ENCODE measurements at regions not wholly inside any gene's neighbourhood (a gene's known extent, or its start where the extent isn't known, plus 50 kb on each side); places are given as distances from the start of the nearest gene placed in this dataset.
"Not testable (repeated sequence)": the region's sequence is repeated elsewhere in the genome, so short reads cannot be mapped to it uniquely, and the experiment has no call there.

GRCh38 chrX:40530509-40530908 lies 50.3 kb upstream of the ATP6AP2 start:
- no peak overlapping the region for H3K4me3 ChIP-seq
- no peaks in the 10 kb centered on the region for H3K36me3 ChIP-seq
- no peaks in the 10 kb centered on the region for H3K9me3 ChIP-seq
- H3K27me3 ChIP-seq = no peaks in the 10 kb centered on the region
- TF ChIP-seq EP300 (IDR thresholded peaks at IDR 0.05) (no peak), POLR2A (IDR thresholded peaks at IDR 0.05) (no peak), POLR2AphosphoS5 (IDR thresholded peaks at IDR 0.05) (no peak)
- TF ChIP-seq, protein P1, sequence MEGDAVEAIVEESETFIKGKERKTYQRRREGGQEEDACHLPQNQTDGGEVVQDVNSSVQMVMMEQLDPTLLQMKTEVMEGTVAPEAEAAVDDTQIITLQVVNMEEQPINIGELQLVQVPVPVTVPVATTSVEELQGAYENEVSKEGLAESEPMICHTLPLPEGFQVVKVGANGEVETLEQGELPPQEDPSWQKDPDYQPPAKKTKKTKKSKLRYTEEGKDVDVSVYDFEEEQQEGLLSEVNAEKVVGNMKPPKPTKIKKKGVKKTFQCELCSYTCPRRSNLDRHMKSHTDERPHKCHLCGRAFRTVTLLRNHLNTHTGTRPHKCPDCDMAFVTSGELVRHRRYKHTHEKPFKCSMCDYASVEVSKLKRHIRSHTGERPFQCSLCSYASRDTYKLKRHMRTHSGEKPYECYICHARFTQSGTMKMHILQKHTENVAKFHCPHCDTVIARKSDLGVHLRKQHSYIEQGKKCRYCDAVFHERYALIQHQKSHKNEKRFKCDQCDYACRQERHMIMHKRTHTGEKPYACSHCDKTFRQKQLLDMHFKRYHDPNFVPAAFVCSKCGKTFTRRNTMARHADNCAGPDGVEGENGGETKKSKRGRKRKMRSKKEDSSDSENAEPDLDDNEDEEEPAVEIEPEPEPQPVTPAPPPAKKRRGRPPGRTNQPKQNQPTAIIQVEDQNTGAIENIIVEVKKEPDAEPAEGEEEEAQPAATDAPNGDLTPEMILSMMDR (IDR thresholded peaks at IDR 0.05) = no peak
- WGBS = 75% methylated on average over 2 of the region's 2 CpGs
- H3K4me1 ChIP-seq = no peaks in the 10 kb centered on the region
- no peak overlapping the region for H3K27ac ChIP-seq
- DNase-seq (ENCODE audit: low spot score in 2 of 2) = no peak

DNA sequence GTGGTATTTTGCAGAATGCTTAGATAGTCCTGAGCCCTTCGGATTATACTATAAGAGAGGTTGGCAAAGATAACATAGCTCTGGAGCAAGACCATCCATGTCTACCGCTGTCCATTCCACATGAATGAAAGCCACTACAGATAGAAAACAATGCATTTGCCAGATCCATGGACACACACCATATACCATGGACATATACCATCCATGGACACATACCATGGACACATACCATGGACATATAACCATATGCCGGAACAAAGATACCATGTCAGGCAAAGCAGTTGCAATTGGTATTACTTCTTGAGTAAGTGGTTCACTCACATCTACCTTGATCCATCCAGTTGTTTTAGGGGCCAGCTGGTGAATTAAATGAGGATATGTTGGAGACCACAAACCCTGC lies 53.2 kb upstream of the ATP6AP2 start:
- no peak for DNase-seq (ENCODE audit: low spot score in 2 of 2)
- H3K27me3 ChIP-seq = no peaks in the 10 kb centered on the region
- no peak overlapping the region for H3K27ac ChIP-seq
- no peaks in the 10 kb centered on the region for H3K4me1 ChIP-seq
- no peaks in the 10 kb centered on the region for H3K36me3 ChIP-seq
- TF ChIP-seq POLR2AphosphoS5 (IDR thresholded peaks at IDR 0.05) = no peak
- TF ChIP-seq EP300 (IDR thresholded peaks at IDR 0.05) = no peak
- no peak for TF ChIP-seq POLR2A (IDR thresholded peaks at IDR 0.05)
- TF ChIP-seq, protein P1 (IDR thresholded peaks at IDR 0.05) = no peak
- WGBS = 100% methylated on average over 3 of the region's 3 CpGs
- no peaks in the 10 kb centered on the region for H3K9me3 ChIP-seq
- no peak overlapping the region for H3K4me3 ChIP-seq

- Histone ChIP-seq H3K4me3 (no peak overlapping the region), H3K36me3 (no peaks in the 10 kb centered on the region), H3K9me3 (no peaks in the 10 kb centered on the region), H3K27ac (no peak overlapping the region), H3K27me3 (no peaks in the 10 kb centered on the region), H3K4me1 (no peaks in the 10 kb centered on the region)
- TF ChIP-seq POLR2A (IDR thresholded peaks at IDR 0.05) (no peak), EP300 (IDR thresholded peaks at IDR 0.05) (no peak), POLR2AphosphoS5 (IDR thresholded peaks at IDR 0.05) (no peak)
- TF ChIP-seq, protein P1 (IDR thresholded peaks at IDR 0.05) = no peak
- WGBS = 83% methylated on average over 2 of the region's 2 CpGs
- DNase-seq (ENCODE audit: low spot score in 2 of 2) = no peak
These were observed 54.4 kb upstream of the ATP6AP2 start for GRCh38 chrX:40526412-40526811.

- 71% methylated on average over 1 of the region's 1 CpG for WGBS
- H3K4me1 ChIP-seq; H3K27ac ChIP-seq; H3K36me3 ChIP-seq; H3K9me3 ChIP-seq; H3K27me3 ChIP-seq; H3K4me3 ChIP-seq; DNase-seq (ENCODE audit: low spot score in 2 of 2): not testable (repeated sequence)
These were observed 54.9 kb upstream of the ATP6AP2 start for GRCh38 chrX:40525901-40526300.

- 83% methylated on average over 1 of the region's 1 CpG for WGBS
- H3K4me3 ChIP-seq = no peak overlapping the region
- TF ChIP-seq, protein P1 (IDR thresholded peaks at IDR 0.05) = no peak
- TF ChIP-seq POLR2AphosphoS5 (IDR thresholded peaks at IDR 0.05) (no peak), EP300 (IDR thresholded peaks at IDR 0.05) (no peak), POLR2A (IDR thresholded peaks at IDR 0.05) (no peak)
- no peaks in the 10 kb centered on the region for H3K9me3 ChIP-seq
- H3K36me3 ChIP-seq = no peaks in the 10 kb centered on the region
- no peak overlapping the region for H3K27ac ChIP-seq
- H3K27me3 ChIP-seq = no peaks in the 10 kb centered on the region
- H3K4me1 ChIP-seq = no peaks in the 10 kb centered on the region
- no peak for DNase-seq (ENCODE audit: low spot score in 2 of 2)
These were observed 56.3 kb upstream of the ATP6AP2 start for GRCh38 chrX:40524423-40524822.

GRCh38 chrX:40523852-40524251 lies 56.9 kb upstream of the ATP6AP2 start:
- TF ChIP-seq, protein P1 (IDR thresholded peaks at IDR 0.05) = no peak
- TF ChIP-seq POLR2A (IDR thresholded peaks at IDR 0.05) (no peak), POLR2AphosphoS5 (IDR thresholded peaks at IDR 0.05) (no peak), EP300 (IDR thresholded peaks at IDR 0.05) (no peak)
- Histone ChIP-seq H3K9me3 (no peaks in the 10 kb centered on the region), H3K4me3 (no peak overlapping the region), H3K27ac (no peak overlapping the region), H3K27me3 (no peaks in the 10 kb centered on the region), H3K36me3 (no peaks in the 10 kb centered on the region), H3K4me1 (no peaks in the 10 kb centered on the region)
- no peak for DNase-seq (ENCODE audit: low spot score in 2 of 2)
- WGBS = 85% methylated on average over 3 of the region's 3 CpGs

Data from suprapubic skin (tissue), 4 donors.